ENCODE measurements at regions not wholly inside any gene's neighbourhood (a gene's known extent, or its start where the extent isn't known, plus 50 kb on each side); places are given as distances from the start of the nearest gene placed in this dataset.

- TF ChIP-seq REST (IDR thresholded peaks at IDR 0.05; ENCODE audit: low read depth) (no peak), RAD21 (IDR thresholded peaks at IDR 0.05; ENCODE audit: low read depth) (no peak)
Observed at GRCh38 chr9:85202596-85202995, 533.1 kb downstream of the NTRK2 start.

All from Ishikawa (cell line).